ENCODE measurements at regions not wholly inside any gene's neighbourhood (a gene's known extent, or its start where the extent isn't known, plus 50 kb on each side); places are given as distances from the start of the nearest gene placed in this dataset.
A peak's percentile ranks its signal among the peaks of the same experiment; 100 is the strongest.
"Not testable (repeated sequence)": the region's sequence is repeated elsewhere in the genome, so short reads cannot be mapped to it uniquely, and the experiment has no call there.

- Histone ChIP-seq H3K4me3 (ENCODE audit: low read depth in 1 of 3, low read length in 3 of 3) (no peak overlapping the region), H3K27me3 (ENCODE audit: control insufficient read depth in 4 of 4, insufficient read depth in 4 of 4, low read length in 3 of 4) (no peaks in the 10 kb centered on the region), H3K9me3 (ENCODE audit: control insufficient read depth in 4 of 4, low read length in 3 of 4) (no peaks in the 10 kb centered on the region), H3K4me1 (ENCODE audit: control insufficient read depth in 4 of 4, insufficient read depth in 4 of 4, low read length in 3 of 4) (peaks cover 0 to 9% (median 6%) of the 10 kb centered on the region in 4 donors), H3K27ac (ENCODE audit: low read depth in 1 of 2, low read length in 2 of 2) (no peak overlapping the region), H3K9ac (ENCODE audit: low read depth in 1 of 2, low read length in 2 of 2) (no peak overlapping the region), H3K36me3 (ENCODE audit: control insufficient read depth in 4 of 4, insufficient read depth in 3 of 4, low read depth in 1 of 4, low read length in 3 of 4) (no peaks in the 10 kb centered on the region)
- DNase-seq (ENCODE audit: low spot score), result no peak
- WGBS, result 87% methylated on average over 12 of the region's 12 CpGs
- TF ChIP-seq RXRA (IDR thresholded peaks at IDR 0.05) (no peak), CTCF (IDR thresholded peaks at IDR 0.05; ENCODE audit: low read depth, low read length, missing input control) (no peak), MAX (IDR thresholded peaks at IDR 0.05) (no peak)
These were observed 82.6 kb downstream of the NENF start for GRCh38 chr1:212515329-212515760.

GRCh38 chr1:212516012-212516411 is 83.3 kb downstream of the NENF start:
- H3K36me3 ChIP-seq (ENCODE audit: control insufficient read depth in 4 of 4, insufficient read depth in 3 of 4, low read depth in 1 of 4, low read length in 3 of 4); H3K27ac ChIP-seq (ENCODE audit: low read depth in 1 of 2, low read length in 2 of 2); H3K27me3 ChIP-seq (ENCODE audit: control insufficient read depth in 4 of 4, insufficient read depth in 4 of 4, low read length in 3 of 4); DNase-seq (ENCODE audit: low spot score); H3K4me1 ChIP-seq (ENCODE audit: control insufficient read depth in 4 of 4, insufficient read depth in 4 of 4, low read length in 3 of 4); H3K9ac ChIP-seq (ENCODE audit: low read depth in 1 of 2, low read length in 2 of 2); H3K9me3 ChIP-seq (ENCODE audit: control insufficient read depth in 4 of 4, low read length in 3 of 4); H3K4me3 ChIP-seq (ENCODE audit: low read depth in 1 of 3, low read length in 3 of 3): not testable (repeated sequence)
- 97% methylated on average over 4 of the region's 4 CpGs for WGBS

- peaks cover 0 to 9% (median 6%) of the 10 kb centered on the region in 4 donors for H3K4me1 ChIP-seq (ENCODE audit: control insufficient read depth in 4 of 4, insufficient read depth in 4 of 4, low read length in 3 of 4)
- WGBS, result 35% methylated on average over 14 of the region's 14 CpGs
- no peaks in the 10 kb centered on the region for H3K9me3 ChIP-seq (ENCODE audit: control insufficient read depth in 4 of 4, low read length in 3 of 4)
- H3K36me3 ChIP-seq (ENCODE audit: control insufficient read depth in 4 of 4, insufficient read depth in 3 of 4, low read depth in 1 of 4, low read length in 3 of 4), result no peaks in the 10 kb centered on the region
- peak overlapping the region; percentile 44 to 76 for H3K27ac ChIP-seq (ENCODE audit: low read depth in 1 of 2, low read length in 2 of 2)
- H3K4me3 ChIP-seq (ENCODE audit: low read depth in 1 of 3, low read length in 3 of 3), result no peak overlapping the region
- no peak overlapping the region for H3K9ac ChIP-seq (ENCODE audit: low read depth in 1 of 2, low read length in 2 of 2)
- H3K27me3 ChIP-seq (ENCODE audit: control insufficient read depth in 4 of 4, insufficient read depth in 4 of 4, low read length in 3 of 4), result no peaks in the 10 kb centered on the region
- DNase-seq (ENCODE audit: low spot score), result peak; percentile 70
- TF ChIP-seq NR2F2 (IDR thresholded peaks at IDR 0.05), result peak; percentile 49
- TF ChIP-seq HNF4A (conservative IDR thresholded peaks at IDR 0.05), result peak; percentile 96 to 97
- peak; percentile 91 for TF ChIP-seq HNF4G (IDR thresholded peaks at IDR 0.05)
- TF ChIP-seq FOXA2 (IDR thresholded peaks at IDR 0.05), result peak; percentile 21
- TF ChIP-seq MAX (IDR thresholded peaks at IDR 0.05), result peak; percentile 94
- no peak for TF ChIP-seq CTCF (IDR thresholded peaks at IDR 0.05; ENCODE audit: low read depth, low read length, missing input control)
- TF ChIP-seq SP1 (IDR thresholded peaks at IDR 0.05), result peak; percentile 93
- peak in 1 of 2 donors; percentile 84 for TF ChIP-seq JUND (IDR thresholded peaks at IDR 0.05)
- TF ChIP-seq ATF3 (IDR thresholded peaks at IDR 0.05), result peak; percentile 99
- peak; percentile 57 to 59 for TF ChIP-seq RAD21 (IDR thresholded peaks at IDR 0.05)
- peak; percentile 75 for TF ChIP-seq ZBTB33 (IDR thresholded peaks at IDR 0.05)
- no peak for TF ChIP-seq TAF1 (conservative IDR thresholded peaks at IDR 0.05)
- TF ChIP-seq EGR1 (IDR thresholded peaks at IDR 0.05; ENCODE audit: low read depth in 2 of 2), result peak in 1 of 2 donors; percentile 75
- peak; percentile 44 for TF ChIP-seq FOXA1 (IDR thresholded peaks at IDR 0.05)
- peak; percentile 86 to 96 for TF ChIP-seq RXRA (IDR thresholded peaks at IDR 0.05)
- TF ChIP-seq REST (IDR thresholded peaks at IDR 0.05), result peak; percentile 89
These were observed 85.7 kb downstream of the NENF start for GRCh38 chr1:212518188-212519054.

Measured in liver (tissue), 8 donors.